ENCODE measurements at regions not wholly inside any gene's neighbourhood (a gene's known extent, or its start where the extent isn't known, plus 50 kb on each side); places are given as distances from the start of the nearest gene placed in this dataset.

DNA sequence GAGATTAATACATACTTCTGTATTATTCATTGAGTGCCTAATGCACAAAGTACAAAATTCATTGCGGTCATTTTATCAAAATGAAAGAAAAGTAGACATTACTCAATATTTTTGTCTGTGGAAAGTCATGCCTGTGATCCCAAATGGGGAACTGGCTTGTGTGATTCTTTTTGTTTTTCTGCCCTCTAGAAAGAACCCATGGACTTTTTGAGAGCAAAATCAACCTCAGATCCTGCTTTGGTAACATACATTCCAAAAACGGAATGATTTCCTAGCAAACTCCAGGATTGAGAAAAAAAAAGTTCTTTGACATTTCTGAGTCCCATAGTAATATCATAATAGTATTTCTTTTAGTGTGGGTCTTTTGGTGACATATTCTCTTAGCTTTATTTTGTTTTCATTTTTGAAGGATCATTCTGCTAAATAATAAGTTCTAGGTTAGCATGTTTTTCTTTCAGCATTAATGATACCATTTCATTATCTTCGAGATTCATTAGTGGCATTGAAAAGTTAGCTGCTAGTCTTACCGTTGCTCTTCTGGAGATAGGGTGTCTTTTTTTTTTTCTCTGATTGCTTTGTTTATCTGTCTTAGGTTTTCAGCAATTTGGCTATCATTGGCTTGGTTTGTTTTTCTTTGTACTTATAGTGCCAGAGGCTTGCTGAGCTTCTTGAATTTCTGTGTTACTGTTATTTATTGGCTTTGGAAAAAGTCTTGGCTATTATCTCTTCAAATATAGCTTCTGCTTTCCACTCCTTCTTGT, 102.4 kb upstream of the CSNK1A1L start:
- TF ChIP-seq, protein P1, sequence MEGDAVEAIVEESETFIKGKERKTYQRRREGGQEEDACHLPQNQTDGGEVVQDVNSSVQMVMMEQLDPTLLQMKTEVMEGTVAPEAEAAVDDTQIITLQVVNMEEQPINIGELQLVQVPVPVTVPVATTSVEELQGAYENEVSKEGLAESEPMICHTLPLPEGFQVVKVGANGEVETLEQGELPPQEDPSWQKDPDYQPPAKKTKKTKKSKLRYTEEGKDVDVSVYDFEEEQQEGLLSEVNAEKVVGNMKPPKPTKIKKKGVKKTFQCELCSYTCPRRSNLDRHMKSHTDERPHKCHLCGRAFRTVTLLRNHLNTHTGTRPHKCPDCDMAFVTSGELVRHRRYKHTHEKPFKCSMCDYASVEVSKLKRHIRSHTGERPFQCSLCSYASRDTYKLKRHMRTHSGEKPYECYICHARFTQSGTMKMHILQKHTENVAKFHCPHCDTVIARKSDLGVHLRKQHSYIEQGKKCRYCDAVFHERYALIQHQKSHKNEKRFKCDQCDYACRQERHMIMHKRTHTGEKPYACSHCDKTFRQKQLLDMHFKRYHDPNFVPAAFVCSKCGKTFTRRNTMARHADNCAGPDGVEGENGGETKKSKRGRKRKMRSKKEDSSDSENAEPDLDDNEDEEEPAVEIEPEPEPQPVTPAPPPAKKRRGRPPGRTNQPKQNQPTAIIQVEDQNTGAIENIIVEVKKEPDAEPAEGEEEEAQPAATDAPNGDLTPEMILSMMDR (IDR thresholded peaks at IDR 0.05): no peak
- no peak for TF ChIP-seq POLR2AphosphoS5 (IDR thresholded peaks at IDR 0.05)
